NCI-H526 (cell line): ENCODE measurements at regions not wholly inside any gene's neighbourhood (a gene's known extent, or its start where the extent isn't known, plus 50 kb on each side); places are given as distances from the start of the nearest gene placed in this dataset.
"Not testable (repeated sequence)": the region's sequence is repeated elsewhere in the genome, so short reads cannot be mapped to it uniquely, and the experiment has no call there.

Experiments
- DNase-seq, 2 experiments: peaks; one replicate each; lab custom pipeline; 2025; lab: John Stamatoyannopoulos, UW

DNA sequence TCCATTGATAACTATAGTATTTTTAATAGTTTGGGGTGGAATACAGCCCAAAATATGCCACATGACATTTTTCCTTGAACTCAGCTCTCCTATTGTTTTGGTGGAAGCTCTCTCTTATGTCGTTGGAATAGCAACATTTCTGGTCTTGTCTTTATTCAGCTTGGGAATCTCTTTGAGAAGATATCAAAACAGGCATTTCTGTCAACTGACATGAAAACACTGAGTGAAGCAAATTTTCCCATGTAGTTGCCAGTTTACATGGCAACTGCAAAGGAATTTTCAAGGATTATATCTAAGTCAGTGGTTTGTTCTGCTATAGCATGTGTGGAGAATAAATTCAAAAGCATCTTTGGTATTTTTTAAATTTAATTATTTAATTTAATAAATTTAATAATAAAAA, 863.5 kb upstream of the CDH8 start:
- no peak for DNase-seq

DNA sequence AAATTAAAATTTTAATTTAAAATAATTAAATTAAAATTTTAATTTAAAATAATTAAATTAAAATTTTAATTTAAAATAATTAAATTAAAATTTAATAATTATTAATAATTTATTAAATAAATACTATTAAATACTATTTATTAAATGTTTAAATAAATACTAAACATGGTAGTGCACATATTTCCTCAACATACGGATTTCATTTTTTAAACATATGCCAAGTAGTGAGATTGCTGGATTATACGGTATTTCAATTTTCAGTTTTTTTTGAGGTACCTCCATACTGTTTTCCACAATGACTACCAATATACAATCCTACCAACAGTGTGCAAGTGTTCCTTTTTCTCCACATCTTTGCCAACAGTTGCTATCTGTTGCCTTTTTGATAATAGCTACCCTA, 852.9 kb upstream of the CDH8 start:
- no peak for DNase-seq

DNA sequence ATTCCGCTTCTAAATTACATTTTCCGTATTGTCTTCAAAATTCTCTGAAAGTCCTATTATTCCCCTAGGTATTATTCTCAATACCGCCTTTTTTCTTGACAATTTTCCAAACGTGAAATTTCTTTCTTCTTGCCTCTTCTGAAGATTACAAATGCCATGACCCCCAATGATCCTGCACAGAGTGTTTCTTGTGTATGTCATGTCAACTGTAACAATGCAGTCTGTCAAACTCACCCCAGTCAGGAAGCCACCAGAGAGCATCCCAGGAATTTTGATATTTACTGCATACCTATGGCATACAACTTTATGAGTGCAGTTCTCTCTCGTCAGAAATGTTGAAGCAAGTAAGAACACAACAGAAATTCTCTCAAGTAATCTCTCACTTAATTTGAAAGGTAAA, 847.3 kb upstream of the CDH8 start:
- DNase-seq = no peak

DNA sequence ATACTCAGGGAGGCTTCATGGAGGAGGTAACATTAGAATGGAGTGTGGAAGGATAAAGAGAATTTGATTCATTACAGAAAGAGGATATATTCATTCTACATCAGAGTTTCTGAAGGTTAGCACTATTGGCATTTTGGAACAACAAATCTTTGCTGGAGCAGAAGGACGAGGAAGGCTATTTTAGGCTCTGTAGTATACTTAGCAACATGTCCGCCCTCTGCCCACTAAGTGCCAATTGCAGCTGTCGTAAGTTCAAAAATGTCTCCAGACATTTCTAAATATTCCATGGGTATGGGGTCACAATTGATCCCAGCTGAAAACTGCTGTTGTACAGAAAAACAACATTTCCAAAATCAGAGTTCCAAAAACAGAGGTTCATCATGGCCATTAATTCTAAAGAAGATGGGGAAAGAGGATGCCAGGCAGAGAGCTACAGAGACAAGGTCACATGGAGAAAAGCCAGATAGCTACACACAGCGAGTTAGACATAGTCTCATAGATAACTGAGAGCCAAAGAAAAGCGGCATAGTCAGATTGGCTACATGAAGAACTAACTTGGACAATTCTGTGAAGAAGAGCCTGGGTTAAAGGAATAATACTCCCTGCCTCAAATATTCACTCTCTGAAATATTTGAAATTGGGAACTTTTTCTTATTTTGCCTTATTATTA, 846.4 kb upstream of the CDH8 start:
- no peak for DNase-seq

DNA sequence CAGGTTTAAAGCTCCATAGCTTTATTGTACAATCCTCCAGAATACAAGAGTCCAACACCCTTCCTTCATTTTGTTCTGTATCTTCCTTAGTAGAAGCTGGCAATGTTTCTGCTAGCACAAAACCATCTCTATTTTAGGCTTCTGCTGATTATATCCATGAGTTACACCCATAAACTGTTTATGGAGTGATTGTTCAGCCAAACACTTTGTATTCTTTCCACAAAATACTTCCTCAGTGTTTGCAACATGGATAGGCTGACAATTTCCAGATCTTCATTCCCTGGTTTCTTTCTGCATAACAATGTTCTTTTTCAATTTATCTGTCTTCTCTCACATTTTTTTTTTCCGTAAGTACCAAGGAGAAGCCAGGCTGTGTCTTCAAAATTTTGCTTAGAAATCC, 839.9 kb upstream of the CDH8 start:
- DNase-seq = no peak

DNA sequence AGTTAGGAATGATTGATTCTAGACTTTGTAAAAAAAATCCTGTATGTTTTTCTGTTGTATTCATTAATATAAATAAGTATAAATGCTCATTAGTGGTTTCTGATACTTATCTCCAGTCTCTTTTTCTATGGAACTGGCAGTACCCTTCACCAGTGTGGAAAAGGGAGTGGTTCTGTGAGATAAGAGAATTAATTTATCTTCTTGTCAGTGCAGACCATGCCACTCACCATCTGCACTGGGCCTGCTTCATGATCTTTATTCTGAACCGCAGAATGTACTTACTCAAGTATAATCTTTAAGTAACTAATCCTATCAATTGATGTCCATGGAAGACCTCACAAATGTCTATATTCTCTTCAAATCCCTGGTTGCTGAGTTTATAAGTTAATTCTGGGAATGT, 836.1 kb upstream of the CDH8 start:
- no peak for DNase-seq

DNA sequence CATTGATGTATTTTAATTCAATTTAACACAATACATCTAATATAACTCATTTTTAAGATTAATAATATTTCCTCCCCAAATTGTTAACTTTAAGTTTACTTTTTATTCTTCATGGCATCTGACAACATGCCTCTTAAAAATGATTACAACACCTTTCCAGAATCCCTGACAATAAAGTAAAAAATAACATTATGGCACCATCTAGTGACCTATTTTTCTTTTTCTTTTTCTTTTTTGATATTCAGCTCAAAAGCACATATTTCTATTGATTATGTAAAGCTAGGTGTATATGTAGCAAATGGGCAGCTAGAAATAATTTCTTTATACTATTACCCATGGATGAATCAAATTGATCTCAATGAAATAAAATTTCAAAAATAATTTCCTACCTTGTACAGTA, 834.3 kb upstream of the CDH8 start:
- no peak for DNase-seq

DNA sequence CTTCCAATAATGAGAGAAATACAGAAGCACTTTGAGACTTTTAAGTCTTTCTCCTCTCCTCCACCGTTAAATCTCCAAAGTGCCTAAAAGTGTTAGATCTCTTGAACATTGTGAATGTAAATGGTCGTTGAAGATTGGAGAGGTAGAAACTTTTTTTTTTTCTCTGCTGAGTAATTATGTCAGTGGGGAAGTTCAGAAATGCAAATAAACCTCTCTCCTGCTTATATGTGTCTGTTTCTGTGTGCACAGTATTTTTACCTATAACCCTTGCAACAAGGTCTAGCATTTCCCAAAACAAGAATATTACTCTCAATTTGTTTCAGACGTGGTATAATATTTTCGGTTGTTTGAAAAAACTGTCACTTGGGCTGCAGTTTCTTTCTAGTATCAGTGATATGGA, 833.6 kb upstream of the CDH8 start:
- peak in 1 of 2 experiments; percentile 18 for DNase-seq

DNA sequence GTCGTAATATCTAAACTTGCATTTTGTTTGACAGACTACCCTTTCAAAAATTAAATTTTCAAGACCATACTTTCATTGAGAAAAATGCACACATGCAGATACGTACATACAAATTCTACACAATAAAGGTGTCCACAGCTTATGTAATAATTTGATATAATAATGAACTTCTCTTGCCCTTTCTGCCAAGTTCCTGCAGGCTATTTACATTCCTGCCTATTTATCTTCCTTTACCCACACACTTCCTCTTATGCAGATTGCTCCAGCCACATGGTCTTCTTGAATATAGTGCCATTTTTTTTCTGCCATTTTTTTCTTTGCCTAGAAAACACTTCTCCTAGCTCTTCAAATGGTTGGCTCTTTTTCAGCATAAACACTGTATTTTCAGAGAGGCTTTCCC, 826.9 kb upstream of the CDH8 start:
- no peak for DNase-seq

DNA sequence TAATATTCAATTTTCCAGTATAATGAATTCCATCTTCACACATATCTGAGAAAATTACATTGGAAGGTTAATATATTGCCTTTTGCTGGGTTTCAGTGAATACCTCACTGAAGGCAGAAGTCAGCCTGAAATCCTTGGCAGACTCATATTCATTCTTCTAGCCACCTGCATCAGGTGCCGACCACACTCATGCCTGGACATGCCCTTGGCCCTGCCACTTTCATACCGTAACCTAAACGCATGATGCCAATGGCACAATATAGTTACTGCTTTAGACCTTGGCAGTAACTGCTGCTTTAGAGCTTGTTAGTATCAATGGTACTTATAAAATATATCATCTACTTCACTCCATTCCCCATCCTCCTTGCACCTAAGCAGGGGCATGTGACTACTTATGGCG, 817.6 kb upstream of the CDH8 start:
- peak; percentile 0 to 53 for DNase-seq

DNA sequence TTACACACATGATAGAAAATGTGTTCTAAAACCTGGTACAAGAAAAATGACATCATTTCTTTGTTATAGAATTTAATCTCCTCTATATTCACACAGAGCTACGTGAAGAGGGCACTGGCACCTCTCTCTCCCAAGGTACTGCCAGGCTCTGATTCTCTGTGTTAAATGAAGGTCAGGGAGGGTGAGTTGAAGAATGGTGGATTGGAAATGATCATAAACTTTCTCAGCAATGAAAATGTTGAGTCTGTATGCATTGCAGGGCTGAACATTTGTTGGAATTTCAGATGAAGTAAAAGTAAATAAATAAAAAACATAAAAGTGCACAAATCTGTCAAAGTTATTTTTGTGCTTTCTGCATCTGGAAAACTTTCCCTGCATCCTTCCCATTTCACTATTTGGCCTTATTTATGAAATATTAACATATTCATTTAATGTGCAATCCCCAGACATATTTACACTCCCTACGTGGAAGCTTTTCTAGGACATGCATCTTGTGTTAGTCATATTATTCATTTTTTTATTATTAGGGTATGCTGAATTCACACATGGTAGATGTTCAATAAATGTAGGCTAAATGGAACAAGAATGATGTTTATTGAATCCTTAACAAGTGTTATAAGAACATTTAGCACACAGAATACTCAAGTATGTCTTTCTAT, 810.3 kb upstream of the CDH8 start:
- no peak for DNase-seq

DNA sequence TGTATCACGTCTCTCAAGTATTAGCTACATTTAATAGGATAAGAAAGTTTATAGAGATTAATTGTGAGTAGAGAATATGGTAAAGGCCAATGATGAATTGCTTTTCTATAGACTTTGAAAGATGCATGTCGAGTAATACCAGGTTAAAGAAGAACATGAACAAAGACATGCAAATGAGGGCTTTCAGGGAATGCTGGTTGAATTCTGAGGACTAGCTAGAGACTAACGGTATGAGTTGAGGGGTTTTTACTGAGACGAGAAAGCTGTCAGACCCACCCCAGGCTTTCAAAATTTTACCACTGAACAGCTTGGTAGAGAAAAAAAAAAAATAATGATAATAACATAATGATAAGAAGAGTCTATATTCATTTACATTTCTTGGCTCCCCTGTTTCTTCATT, 796.0 kb upstream of the CDH8 start:
- no peak for DNase-seq

DNA sequence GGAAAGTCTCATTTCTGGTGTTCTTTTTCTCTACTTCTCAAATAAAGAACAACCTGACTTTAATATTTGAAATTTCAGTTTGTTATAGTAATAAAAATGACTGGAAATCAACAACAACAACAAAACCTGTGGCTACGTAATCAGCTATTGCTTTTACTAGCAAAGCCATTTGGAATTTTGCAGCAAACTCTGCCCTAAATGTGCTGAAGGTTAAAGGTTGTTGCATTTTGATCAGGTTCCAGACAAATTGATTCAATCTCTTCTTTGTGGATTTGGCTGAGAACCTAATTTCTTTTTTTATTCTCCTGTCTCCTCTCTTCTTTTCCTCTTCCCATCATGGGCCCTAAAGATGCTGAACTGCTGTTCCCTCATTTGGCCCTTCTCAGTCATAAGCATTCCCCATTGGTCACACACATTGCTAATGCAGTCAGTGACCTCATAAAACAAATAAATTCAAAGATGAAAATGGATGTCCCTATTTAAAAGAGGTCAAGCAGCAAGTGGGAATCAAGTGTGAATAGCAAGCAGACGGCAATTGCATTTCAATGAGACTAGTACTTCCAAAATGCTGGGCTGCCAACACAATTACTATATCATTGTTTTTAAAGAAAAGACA, 795.1 kb upstream of the CDH8 start:
- DNase-seq = no peak

DNA sequence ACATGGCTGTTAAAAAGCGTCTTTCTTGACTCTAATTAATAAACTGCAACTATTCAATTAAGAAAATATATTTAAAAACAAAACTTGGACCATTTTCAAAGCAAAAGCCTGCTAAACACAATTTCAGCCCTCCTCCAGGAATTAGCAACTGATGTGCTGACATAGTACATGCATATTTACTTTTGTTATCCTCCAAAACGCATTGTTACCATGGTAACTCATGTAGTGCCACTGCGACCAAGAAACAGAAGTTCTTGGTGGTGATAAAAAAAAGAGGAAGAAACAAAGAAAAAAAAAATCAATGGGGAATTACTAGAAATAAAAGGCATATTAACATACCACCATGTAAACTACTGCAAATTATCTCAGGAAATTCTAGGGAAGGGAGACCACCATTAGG, 793.4 kb upstream of the CDH8 start:
- no peak for DNase-seq

DNA sequence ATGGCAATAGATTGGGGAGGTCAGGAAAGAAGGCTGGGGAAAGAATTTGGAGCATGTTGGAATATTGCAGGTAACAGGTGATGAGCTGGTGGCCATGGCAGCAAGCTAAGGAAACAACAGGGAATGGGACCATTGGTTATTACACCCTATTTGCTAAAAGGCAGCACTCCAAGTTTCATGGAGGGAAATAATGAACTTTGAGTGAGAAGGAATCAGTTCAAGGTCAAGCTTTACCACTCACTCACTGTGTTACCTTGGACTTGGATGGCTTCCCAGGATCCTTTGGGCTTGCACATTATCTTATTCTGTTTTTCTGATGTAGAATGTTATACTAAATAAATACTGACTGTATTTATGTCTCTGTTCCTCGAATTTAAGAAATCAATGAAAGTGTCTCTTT, 792.8 kb upstream of the CDH8 start:
- no peak for DNase-seq

DNA sequence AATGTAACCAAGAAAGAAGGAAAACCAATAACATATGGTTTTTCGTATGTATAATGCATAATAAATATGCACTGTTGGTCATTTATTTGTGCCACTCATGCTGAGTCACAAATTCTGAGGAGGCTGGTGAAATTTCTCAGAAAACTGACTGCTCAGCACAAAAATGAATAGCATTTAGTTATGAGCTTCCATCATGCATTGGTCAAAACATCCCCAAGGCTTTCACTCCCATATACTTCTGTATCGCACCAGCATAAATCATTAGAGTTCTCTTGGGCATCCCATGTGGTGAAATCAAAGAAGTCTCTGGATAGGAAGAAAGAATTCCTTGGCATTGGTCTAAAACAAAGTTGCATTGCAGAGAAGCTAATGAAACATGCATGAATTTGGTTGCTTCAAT, 785.6 kb upstream of the CDH8 start:
- DNase-seq = no peak

DNA sequence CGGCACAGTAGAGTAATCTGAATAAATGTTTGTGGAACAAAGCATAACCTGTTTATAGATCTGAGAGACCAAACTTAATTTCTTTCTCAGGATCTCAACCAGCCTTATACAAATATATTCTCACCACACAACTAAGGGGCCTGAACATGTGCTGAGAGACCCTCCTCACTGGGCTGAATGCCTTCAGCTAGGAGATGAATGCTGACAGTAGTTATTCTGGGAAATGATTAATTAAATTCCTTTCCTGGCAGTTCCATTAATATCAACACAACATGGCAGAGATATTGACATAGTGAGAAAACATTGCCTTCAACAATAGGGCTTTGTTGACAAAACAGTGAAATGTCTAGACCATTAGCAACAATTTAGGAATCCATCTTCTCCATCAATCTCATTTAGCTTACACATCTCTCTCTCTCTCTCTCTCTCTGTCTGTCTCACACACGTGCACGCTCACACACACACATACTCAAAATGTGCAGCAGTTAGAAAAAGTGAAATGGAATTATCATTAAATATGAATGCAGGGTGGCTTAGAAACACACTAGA, 780.8 kb upstream of the CDH8 start:
- DNase-seq = no peak

DNA sequence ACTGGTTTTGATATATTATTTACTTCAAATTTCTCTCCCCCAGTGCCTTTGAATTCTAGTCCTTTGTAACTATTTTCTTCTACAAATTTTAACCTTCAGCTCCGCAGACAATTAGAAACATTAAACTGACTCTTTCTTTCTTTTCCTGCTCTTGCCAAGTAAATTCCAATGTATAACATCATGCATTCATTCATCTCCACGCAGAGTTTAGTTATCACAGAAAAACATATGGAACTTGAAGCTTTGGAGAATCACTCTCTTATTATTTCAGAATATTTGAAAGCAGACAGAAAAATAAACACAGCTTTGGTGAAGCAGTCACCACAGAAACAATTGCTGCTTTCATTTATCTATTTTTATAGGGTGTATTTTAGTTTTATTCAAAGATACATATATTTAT, 778.7 kb upstream of the CDH8 start:
- no peak for DNase-seq

DNA sequence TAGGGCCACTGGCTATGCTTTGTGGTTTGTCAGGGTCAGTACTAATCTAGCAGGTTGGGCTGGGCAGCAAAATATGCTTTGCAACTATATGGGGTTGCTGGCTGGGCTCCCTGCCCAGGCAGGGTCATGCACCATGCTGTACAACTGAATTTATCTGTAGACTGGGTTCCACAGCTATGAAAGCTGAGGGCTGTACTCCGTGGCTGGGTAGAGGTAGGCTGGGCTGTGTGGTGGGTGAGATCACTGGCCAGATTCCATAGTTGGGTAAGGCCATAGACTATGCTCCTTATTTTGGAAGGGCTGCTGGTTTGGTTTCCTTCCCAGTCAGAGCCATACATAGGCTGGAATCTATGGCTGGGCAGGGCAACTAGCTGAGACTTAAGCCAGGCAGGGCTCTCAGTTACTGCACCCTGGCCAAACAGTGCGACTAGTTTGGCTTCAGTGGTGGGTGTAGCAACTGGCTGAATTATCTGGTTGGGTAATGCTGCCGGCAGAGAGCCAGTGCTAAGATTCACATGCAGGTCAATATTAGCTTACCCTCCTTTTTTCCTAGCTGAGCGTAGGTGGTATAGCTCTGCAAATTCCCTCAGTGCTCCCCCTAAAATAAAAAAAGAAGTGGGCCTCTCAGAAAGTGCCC, 769.1 kb upstream of the CDH8 start:
- no peak for DNase-seq

DNA sequence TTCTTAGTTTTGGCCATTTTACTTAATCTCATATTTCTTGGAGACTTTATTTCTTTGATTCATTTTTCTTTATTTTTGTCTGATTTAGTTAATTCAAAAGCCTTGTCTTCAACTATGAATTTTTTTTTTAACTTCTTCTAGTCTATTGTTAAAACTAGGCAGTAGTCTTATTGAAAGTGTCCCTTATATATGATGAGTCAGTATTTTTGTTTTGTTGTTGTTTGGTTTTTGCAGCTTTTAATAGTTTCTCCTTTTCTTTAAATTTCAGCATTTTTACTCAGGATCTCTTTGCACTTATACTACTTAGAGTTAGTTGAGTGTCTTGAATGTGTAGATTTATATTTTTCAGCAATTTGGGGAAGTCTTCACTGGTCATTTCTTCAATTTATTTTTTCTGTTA, 758.5 kb upstream of the CDH8 start:
- DNase-seq = no peak

DNA sequence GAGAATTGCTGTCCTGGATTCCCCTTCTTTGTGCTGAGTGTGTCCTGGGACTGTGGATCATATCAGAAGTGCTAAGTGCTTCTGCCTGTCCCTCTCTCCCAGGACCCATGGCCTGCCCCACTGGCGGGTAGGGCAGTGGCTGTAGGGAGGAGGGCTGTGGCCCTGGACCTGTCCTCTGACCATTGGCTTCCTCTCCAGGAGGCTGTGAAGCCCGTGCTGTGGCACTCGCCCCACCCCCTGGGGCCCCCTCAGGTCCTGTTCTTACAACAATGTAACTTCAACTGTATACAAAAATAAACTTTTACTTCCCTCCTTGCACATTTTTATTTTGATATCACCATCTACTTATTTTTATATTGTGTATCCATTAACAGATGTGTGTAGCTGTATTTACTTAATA, 743.8 kb upstream of the CDH8 start:
- not testable (repeated sequence) for DNase-seq

DNA sequence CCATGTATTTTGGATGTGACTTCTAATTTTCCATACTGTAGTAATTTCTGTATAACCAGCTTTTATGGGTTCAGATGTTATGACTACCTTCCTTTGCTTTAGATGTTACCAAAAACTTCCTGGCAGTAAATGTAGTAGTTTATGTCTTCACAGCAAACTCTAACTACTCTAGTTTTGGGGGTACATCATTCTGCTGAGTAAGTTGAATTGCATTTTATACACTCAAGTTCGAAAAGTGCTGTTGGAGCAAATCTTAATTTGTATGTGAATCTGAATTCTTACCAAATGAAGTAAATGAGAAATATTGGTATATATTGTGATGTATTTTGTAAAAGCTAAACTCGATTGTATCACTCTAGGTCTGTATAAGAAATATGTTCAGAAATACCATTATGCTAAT, 728.3 kb upstream of the CDH8 start:
- DNase-seq = no peak

DNA sequence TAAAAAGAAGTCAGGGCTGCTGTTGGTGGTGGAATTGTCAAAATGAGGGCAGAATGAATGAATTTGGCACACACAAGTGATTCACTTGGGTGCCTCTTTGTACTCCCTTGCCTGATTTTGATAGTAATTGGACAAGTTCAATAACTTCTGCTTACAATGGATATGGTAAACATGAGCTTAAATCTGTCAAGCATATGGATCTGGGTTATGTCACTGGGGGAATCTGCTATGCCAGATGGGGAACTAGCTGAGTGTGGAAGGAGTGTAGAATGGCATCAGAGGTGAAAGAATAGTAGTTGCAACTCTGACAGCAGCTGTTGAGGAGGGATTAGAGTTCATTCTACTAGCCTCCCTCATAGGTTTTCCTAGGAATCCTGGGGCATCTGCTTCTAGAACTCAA, 724.2 kb upstream of the CDH8 start:
- DNase-seq = no peak
